Stimulated activated CD4-positive, alpha-beta T cell treated with anti-CD3 and anti-CD28 coated beads, Interleukin-2, amount 100 ng/mL, for 4 hours (primary cell): ENCODE measurements at regions not wholly inside any gene's neighbourhood (a gene's known extent, or its start where the extent isn't known, plus 50 kb on each side); places are given as distances from the start of the nearest gene placed in this dataset.

Experiments used
- DNase-seq: peaks from one replicate; pipeline ENCODE4 v3.0.0-alpha.2; 2020; ENCODE audit warnings: low read depth

DNA sequence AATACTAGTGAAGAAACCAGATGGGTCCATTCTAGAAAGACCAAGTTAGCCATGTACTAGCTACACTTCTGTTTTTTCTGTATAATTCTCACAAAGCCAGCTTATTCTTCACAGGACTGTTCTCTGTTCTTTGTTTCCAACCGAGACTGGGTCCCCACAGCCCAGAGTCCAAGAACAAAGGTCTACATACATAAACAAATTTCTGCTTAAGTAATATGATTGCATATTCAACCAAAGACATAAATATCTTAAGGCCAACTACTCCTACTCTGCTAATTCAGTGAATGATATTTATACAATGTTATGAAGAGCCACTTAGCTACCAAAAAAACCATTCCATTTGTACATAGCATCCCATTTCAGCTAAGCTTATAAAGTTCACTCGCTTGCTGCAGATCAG is 299.8 kb upstream of the CCDC54 start:
- no peak for DNase-seq

DNA sequence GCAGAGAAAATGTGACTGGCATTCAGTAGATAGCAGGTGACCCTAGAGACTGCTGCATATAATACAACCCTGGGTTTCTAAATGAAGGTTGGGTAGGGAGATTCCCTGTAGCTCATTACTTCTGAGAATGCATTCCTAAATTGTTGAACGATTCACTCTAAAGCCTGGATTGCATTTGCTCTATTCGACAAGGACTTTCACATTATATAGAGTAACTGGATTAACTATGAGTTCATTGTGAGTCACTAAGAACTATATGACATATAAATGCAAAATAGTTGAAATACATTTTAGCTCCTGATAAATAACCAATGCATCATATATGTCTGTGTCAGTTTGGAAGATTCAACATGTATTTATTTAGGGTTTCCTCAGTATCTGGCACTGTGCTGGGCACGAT is 294.7 kb upstream of the CCDC54 start:
- DNase-seq, result no peak

DNA sequence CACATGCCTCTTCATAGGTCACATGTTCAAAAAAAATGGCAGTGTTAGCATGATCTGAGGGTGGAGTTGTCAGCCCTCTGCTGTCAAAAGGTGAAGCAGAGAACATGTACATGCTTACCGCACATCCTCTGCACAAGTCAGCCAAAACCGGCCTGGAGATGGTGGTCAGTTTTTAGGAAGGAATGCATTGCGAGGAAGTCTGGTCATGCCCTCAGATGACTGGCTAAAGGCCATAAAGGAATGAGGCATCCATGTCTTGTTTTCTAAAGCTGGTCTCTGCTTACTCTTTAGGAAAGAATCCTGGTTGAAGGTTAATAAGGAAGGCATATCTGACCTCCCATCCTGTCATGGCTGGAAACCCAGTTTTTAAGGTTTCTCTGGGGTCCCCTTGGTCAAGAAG is 292.0 kb upstream of the CCDC54 start:
- no peak for DNase-seq

DNA sequence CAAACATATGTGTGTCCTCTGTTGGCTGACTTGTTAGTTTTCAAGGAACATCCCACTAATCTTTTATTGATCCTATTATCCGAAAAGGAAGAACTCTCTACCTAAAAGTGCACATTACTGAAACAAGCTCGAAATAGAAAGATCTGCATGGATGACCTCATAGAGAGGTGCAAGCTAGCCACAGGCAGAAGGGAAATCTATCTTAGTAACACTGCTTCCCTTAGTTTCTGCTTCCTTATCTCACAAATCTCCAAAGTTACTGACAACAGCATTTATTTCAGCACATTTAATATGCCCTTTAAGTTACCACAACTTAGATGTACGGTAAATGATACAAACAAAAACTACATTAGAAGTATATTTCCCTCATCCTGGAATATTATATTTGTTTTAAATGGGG is 285.1 kb upstream of the CCDC54 start:
- no peak for DNase-seq

DNA sequence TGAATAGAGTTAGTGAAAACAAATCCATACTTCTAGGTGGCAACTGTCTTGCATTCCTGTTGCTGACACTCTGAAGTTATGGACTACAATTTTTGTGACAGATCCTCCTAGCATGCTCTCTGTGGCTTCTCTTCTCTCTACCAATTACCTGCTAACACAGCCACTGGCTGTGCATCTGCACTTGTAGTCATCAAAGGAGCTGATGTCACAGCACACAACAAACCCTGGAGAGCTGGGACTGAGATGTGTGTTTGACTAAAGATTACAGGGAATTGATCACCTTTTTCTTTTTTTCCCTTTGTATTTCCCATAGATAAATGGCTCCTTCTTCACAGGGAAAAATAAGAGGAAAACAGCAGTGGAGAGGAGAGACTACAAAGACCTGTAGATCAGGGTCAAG is 278.4 kb upstream of the CCDC54 start:
- no peak for DNase-seq

DNA sequence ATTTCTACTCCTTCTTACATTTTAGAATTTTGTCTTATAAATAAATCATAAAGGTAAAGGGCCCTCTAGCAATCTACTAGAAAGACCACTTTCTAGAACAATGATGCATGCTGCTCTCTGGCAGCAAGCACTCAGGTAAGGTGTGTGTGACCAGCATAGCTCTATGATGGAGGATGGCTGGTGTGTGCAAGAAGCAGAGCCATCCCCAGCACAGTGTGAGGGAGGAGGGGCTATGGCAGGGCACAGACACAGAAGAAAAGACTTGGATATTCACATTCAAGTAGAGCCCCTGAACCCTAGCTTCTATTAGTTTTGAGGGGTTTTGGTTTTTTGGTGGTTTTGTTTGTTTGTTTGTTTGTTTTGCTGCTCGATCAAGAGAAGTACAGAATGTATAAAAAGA is 277.1 kb upstream of the CCDC54 start:
- no peak for DNase-seq

DNA sequence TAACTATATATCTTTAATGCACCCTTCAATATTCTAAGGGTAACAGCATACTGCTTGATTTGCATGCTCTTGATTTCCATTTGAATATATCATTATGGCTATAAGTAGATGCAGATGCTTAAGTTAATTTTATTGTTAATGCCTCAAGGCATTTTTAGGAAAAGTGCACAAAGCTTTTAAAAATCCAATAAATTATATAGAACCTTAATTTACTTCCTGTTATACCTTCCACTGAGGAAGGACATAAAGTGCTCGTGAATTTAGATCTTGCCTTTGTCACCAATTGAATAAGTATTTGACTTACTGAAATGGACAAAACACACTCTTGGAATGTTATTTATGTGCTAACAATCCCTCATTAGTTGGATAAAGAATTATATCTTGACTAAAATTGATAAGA is 276.7 kb upstream of the CCDC54 start:
- DNase-seq, result no peak

DNA sequence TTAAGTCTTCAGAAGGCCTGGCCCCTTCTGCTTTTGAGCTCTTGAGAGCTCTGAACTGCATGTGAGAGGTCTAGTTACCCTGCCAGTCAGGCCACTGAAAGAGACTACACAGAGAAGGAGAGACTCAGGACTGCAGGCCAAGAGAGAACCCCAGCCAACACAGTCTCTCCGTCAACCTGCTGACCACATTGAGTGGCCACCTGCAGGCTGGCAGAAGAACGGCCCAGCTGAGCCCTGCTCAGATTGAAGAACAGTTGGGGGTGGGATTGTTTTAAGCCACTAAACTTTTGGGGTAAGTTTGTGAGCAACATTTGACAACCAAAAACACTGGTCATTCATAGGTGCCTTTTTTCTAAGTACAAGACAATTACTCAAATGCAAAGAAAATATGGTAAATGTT is 273.5 kb upstream of the CCDC54 start:
- no peak for DNase-seq

DNA sequence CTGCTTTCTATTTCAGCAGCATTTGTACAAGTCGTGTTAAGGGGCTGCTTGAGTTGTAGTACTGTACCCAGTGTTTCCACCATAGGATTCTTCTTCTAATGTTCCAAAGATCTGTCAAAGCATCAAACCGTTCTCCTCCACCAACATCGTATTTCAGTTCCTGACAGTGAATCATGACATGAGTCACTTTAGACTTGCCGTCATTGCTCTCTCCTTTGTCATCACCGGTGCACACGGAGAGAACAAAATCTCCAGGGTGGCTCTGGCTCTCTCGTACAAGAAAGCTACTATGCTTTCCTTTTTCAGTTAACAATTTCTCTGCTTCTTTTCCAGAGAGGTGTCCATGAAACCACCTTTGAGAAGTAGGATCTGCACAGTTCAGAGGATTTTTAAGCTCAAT is 270.9 kb upstream of the CCDC54 start:
- DNase-seq, result no peak

DNA sequence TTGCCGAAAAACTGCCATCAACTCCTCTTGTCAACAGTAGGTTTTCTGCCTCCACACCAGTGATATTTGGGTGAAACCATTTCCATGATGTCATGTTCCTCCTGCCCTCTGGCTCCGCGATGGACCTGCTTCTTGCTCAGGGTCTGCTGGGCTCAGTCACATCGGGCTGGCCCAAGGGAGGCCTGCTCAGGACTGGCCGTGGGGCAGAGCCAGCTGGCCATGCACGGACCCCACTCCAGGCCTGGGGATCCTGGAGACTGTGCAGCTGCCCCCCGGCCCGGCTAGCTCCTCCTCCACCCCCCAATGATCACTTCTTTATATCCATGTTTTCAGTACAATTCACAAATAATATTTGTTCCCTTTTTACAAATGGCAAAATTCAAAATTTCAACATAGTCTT is 270.3 kb upstream of the CCDC54 start:
- no peak for DNase-seq

DNA sequence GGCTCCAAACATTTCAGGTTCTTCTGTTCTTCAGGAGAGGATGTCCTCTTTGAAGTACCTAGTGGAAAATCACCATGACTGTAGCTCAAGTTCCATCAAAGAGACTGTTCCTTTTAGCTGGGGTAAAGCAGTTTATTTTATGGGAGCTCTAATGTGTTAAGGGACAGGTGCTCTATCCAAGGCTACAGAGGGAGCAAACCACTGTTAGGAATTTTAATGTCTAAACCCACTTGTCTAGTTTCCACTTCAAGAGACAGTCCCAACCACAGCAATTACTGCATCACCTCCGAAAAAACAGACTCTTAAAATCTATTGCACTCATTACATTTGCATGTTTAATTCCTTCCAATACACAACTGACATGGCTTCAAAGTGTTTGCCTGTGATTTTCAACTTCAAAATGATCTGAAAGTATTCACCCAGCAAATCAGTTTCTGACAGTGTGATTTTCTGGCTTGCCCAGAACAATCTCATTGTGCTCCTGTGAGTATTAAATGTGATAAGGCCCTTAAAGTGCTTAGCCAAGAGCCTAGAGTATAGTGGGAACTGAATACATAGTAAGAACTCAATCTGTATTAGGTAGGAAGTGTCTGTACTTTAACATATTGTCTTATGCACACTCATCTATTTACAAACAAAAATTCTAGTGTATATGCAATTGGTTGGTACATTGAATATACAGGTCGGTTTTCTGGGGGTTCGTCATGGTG is 266.5 kb upstream of the CCDC54 start:
- no peak for DNase-seq

DNA sequence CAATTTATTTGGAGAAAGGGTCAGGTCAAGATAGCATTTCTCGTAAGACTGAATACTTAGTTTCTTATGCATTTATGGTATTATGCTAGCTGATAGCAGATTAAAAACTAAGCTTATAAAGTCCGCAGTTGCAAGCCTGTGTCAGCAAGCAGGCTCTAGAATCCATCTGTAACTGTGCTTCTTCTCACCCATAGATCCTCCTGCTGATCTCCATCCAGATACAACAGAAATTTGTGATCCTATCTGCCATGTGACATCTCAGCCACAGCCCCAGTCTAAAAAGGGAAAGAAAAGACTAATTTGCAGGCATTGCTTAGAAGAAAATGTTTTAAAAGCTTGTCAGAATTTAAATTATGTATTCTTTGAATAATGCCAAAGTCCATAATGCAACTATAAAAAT is 265.4 kb upstream of the CCDC54 start:
- no peak for DNase-seq

DNA sequence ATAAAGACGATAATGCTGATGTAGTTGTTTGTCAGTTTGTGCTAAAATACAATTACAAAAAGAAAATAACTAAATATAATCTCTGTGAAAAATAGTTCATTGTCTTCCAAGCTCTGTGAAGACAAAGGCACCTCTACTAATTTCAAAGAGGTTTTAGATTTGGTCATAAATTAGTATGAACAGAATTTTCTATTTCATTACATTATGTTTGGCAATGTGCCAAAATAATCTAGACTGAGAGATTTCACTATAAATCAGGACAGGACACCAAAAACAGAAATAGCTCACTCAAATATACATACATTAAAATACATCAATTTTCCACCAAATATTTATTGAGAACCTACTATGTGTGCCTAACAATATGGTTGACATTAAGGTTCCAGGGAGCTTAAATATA is 264.9 kb upstream of the CCDC54 start:
- DNase-seq, result no peak

DNA sequence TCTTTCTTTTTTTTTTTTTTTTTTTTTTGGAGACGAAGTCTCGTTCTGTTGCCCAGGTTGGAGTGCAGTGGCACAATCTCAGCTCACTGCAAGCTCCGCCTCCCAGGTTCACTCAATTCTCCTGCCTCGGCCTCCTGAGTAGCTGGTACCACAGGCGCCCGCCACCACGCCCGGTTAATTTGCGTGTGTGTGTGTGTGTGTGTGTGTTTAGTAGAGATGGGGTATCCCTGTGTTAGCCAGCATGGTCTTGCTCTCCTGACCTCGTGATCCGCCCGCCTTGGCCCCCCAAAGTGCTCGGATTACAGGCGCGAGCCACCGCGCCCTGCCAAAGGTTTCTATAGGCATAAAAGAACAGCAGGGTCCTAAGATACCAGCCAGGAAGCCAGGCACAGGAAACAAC is 261.0 kb upstream of the CCDC54 start:
- DNase-seq, result no peak

DNA sequence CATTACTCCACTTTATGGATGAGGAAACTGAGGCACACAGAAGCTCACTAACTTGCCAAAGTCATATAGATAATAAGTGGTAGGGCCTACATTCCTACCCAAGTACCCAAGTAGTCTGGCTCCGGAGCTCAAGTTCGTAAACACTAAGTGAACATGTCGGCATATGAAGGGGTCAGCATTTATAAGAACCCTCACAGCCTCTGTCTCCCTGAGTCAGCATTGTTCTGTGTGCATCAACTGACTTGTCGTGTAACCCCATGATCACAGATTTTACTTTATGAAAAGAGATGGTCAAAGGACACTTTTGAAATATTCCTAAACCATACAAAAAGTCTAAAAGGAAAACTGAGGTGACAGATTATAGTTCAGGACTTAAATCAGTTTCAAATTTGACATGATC is 260.1 kb upstream of the CCDC54 start:
- no peak for DNase-seq

DNA sequence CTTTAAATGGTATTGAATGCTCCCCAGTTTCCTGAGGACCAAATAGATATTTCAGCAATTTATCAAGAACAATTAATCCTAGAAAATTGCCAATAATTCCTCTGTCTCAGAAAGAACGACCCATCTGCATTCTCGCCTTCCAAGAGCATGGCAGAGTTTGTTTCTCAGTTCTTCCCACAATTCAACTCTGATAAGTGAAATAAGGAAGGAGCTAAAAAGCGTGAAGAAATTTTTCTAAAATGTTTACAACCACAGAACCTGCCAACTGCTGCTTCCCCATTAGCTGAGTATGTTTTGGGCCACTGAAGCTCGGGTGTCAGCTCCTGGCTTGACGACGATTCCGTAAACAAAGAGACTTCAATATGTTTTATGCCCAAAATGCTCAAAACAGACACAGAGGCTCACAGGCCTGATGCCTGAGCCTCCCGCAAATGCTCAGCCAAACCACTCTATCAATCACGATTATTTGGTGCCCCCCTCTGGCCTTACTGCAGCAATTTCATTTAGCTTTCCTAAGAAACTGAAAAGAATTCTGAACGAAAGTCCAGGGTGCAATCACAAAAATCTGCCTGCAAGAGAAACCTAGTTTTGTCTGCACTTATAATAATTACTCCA is 259.2 kb upstream of the CCDC54 start:
- DNase-seq, result no peak

DNA sequence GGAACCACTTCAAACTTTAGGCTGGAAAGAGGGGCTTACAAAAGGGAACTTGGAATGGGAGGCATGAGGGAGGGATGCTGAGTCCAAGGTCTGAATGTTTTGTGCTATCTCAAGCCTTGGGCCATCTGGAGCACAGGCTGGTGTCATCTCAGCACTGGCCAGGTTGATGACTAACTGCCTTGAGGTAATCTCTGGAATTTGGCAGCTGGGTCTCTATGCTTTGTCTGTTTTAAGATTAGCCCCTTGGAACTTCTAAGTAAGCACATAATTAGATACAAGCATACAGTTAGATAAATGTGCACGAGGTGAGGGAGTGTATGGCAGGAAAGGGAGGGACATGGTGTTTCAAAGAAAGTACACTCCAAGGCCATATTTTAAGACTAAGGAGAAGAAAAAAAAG is 252.4 kb upstream of the CCDC54 start:
- no peak for DNase-seq

DNA sequence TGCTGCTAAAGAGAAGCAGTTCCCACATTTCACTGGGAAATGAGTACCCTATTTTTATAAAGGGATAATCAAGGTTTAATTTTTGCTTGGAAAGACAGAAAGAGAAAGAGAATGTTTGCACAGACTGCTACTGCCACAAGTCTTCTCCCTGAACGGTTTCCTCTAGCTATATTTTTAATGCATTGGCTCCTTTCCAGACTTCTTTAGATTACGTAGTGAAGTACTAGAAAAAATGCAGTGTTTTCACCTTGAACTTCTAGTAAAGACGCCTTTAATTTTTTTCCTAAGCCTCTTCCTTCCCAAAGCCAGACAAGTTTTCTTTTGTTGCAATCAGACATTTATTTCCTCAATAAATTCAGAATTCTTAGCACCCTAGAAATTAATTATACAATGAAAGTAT is 248.3 kb upstream of the CCDC54 start:
- no peak for DNase-seq

DNA sequence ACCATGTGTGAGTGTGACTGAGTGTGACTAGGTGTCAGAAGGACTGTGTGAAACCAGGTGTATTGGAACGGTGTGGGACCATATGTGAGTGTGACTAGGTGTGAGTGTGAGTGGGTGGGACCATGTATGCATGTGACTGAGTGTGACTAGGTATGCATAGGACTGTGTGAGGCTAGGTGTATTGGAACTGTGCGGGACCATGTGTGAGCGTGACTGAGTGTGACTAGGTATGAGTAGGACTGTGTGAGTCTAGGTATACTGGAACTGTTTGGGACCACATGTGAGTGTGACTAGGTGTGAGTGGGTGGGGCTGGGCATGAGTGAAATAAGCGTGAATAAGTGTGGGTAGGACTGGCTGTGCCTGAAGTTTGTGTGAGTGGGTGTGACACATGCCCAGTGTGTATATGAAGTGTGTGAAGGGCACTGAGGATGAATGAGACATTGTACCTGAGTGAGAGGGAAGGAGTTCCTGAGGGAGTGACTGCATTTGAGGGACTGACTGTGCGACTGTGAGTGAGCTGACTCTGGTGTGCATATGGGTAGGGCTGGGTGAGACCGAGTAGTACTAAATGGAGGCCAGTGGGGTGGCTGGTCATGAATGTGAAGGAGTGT is 247.0 kb upstream of the CCDC54 start:
- DNase-seq, result no peak

DNA sequence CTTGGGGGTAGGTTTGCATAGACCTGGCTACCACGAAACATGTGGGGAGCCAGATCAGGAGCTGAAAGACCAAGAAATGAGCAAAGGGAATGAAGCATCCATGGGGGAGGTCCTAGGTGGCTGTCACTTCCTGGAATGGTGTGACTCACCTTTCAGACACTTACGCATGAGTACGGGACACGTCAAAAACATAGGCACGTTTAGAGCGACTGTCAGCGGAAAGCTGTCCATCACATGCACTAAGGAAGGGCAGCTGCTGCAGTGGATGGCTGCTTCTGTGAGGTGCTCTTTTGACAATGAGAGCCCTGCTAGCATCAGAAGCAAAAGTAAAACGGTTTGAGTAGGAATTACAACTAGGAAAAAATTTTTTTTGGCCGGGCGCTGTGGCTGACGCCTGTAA is 244.6 kb upstream of the CCDC54 start:
- no peak for DNase-seq

DNA sequence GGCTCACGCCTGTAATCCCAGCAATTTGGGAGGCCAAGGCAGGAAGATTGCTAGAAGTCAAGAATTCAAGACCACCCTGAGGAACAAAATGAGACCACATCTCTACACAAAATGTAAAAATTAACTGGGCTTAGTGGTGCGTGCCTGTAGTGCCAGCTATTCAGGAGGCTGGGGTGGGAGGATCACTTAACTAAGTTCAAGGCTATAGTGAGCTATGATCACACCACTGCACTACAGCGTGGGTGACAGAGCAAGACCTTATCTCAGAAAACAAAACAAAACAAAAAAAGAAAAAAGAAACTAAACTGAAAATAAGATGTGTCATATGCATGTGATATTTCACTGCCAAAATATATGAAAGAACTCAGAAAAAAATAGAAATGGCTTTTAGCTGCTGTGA is 243.3 kb upstream of the CCDC54 start:
- no peak for DNase-seq

DNA sequence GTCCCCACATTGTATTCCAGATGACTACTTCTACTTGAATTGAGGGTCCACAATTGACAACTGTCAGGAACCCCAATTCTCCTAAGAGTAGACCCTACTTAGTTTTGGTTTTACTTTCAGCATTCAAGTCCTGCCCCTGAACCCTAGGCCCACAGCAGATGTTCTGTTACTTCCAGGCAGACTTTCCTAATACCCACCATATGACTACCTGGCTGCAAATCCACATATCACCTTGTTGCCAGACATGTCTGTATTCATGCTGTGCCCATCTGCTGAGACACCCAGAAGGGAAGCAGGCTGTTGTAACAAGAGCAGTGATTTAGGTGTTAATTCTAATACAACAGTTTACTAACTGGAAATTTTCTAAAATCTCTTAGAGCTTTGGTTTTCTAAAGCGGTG is 235.1 kb upstream of the CCDC54 start:
- no peak for DNase-seq

DNA sequence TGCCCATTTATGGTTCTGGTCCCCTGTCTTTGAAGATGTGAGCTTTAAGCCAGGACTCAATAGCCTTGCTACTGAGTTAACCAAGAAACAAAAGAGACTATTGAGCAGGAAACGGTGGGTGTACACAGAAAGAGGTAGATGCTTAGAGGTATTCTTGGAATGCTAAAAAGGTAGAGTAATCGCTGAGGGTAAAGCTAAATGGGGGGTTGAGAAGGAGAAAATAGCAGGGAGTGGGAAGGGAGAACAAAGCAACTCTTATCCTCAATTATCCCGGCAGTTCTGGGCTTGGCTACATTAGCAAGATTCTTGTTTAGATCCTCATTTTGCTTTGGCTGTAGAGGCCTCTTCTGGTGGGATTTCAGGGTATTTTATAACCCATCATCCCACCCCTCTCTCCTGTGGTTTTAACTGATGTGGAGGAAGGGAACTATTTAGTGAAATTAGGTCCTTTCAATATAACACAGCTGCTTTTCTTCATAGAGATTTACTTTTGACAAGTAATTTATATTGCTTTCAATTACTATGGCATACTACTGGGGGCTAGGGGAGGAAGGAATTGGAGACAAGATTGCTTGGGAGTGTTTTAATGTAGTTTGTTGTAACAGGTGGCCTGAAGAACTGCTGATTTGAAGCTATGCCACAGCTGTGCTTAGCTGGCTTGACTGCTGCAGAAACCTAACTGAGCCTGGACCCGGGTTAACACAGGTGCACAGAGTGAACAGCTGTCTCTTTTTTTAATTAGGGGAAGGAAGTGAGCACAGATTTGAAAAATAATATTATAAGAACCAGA is 234.3 kb upstream of the CCDC54 start:
- DNase-seq, result no peak
